A549 (cell line): ENCODE measurements at regions not wholly inside any gene's neighbourhood (a gene's known extent, or its start where the extent isn't known, plus 50 kb on each side); places are given as distances from the start of the nearest gene placed in this dataset.

Experiments used
- ATAC-seq, 2 experiments: fragments of 200-7000 bp in 1 of 2; fragments of >200 bp in 1 of 2; cut with Nextera tagmentation in 1 of 2; cut with Tn5 transposase in 1 of 2; 3 replicates each; pipeline versions ENCODE4 v1.8.0 to v1.9.1; 2018 to 2020; ENCODE audit warnings: mild to moderate bottlenecking in 1 of 2, moderate library complexity in 1 of 2
- CTCF ChIA-PET: fragments of 300-600 bp; sonication (Branson Sonifier 250); formaldehyde crosslinking; extraction: SDS; loops from one replicate; lab custom pipeline; 2021; ENCODE audit warnings: antibody characterized with exemption, inconsistent platforms; lab: Yijun Ruan, JAX
- POLR2A ChIA-PET: fragments of 350-600 bp; formaldehyde crosslinking; extraction: SDS; loops from one replicate; lab custom pipeline; 2021; ENCODE audit warnings: antibody characterized with exemption, inconsistent platforms; lab: Yijun Ruan, JAX
- DNase-seq, 2 experiments: peaks; one replicate each; pipeline versions ENCODE4 v3.0.0 to v3.0.0-alpha.2; 2011 to 2016; ENCODE audit warnings: low read depth in 1 of 2, low spot score in 1 of 2
- FAIRE-seq: peaks from 2 replicates; lab custom pipeline; 2011; peaks lifted over from hg19 to GRCh38; lab: Jason Lieb, UNC
- H3K27ac ChIP-seq, 2 experiments: fragments of >200 bp; sonication (Bioruptor Twin); formaldehyde crosslinking; 3 replicates each; pipeline ENCODE4 v1.5.1; 2016 to 2017
- H3K4me1 ChIP-seq: fragments of >200 bp; sonication (Bioruptor Twin); formaldehyde crosslinking; 3 replicates; pipeline ENCODE4 v1.6.1; 2016
- H3K4me2 ChIP-seq: fragments of >200 bp; sonication (Bioruptor Twin); formaldehyde crosslinking; 3 replicates; pipeline ENCODE4 v1.6.1; 2016
- H3K4me3 ChIP-seq: fragments of >200 bp; sonication (Bioruptor Twin); formaldehyde crosslinking; 3 replicates; pipeline ENCODE4 v1.5.1; 2016
- H3K9me3 ChIP-seq: fragments of >200 bp; sonication (Bioruptor Twin); formaldehyde crosslinking; 3 replicates; pipeline ENCODE4 v1.6.1; 2016
- ATOH8 ChIP-seq: fragments of 250-450 bp; sonication (Bioruptor Pico); IDR thresholded peaks from 2 replicates; pipeline ENCODE4 v1.5.0; 2020; ENCODE audit warnings: low read depth, mild to moderate bottlenecking, moderate library complexity
- CBX8 ChIP-seq: fragments of 200-600 bp; sonication (generic); IDR thresholded peaks from 2 replicates; pipeline ENCODE4 v1.6.1; 2016
- CHD4 ChIP-seq: fragments of 200-600 bp; sonication (generic); IDR thresholded peaks from 2 replicates; pipeline ENCODE4 v1.6.1; 2016; ENCODE audit warnings: antibody characterized with exemption, mild to moderate bottlenecking, borderline replicate concordance
- CTCF ChIP-seq: fragments of >200 bp; sonication (Bioruptor Twin); formaldehyde crosslinking; IDR thresholded peaks from 3 replicates; pipeline ENCODE4 v1.5.1; 2016
- FOSB ChIP-seq: fragments of 250-450 bp; sonication (Bioruptor Pico); IDR thresholded peaks from 2 replicates; pipeline ENCODE4 v1.5.0; 2020; ENCODE audit warnings: mild to moderate bottlenecking, moderate library complexity
- FOSL2 ChIP-seq, 2 experiments: fragments of 450-650 bp in 1 of 2; fragments of >200 bp in 1 of 2; sonication (Bioruptor Twin) in 1 of 2; formaldehyde crosslinking; IDR thresholded peaks; 2 replicates each; pipeline versions ENCODE4 v1.5.0 to v1.6.1; 2016 to 2020; ENCODE audit warnings: mild to moderate bottlenecking in 1 of 2, moderate library complexity in 1 of 2
- HEYL ChIP-seq: fragments of 250-450 bp; sonication (Bioruptor Pico); IDR thresholded peaks from 2 replicates; pipeline ENCODE4 v1.8.0; 2021; ENCODE audit warnings: mild to moderate bottlenecking, moderate library complexity
- HOXB5 ChIP-seq: fragments of 250-450 bp; sonication (Bioruptor Pico); IDR thresholded peaks from 2 replicates; pipeline ENCODE4 v1.5.0; 2020; ENCODE audit warnings: mild to moderate bottlenecking, moderate library complexity
- JUN ChIP-seq, 2 experiments: fragments of >200 bp; sonication (Bioruptor Twin); formaldehyde crosslinking; IDR thresholded peaks; 2 replicates in 1 of 2; 3 replicates in 1 of 2; pipeline ENCODE4 v1.6.1; 2016 to 2017
- MAZ ChIP-seq: fragments of 150-350 bp; IDR thresholded peaks from 2 replicates; pipeline ENCODE4 v1.6.1; 2014; ENCODE audit warnings: antibody characterized with exemption, low read depth, low read length, borderline replicate concordance
- NFE2L2 ChIP-seq: fragments of 150-350 bp; conservative IDR thresholded peaks from 2 replicates; pipeline ENCODE4 v1.6.1; 2014; ENCODE audit warnings: low read length
- PBX3 ChIP-seq: IDR thresholded peaks from 2 replicates; pipeline ENCODE4 v1.6.1; 2012
- PHF8 ChIP-seq: fragments of 200-600 bp; sonication (generic); IDR thresholded peaks from 2 replicates; pipeline ENCODE4 v1.6.1; 2016; ENCODE audit warnings: low read depth, mild to moderate bottlenecking, antibody characterized with exemption, moderate library complexity, borderline replicate concordance
- POLR2A ChIP-seq: IDR thresholded peaks from 2 replicates; pipeline ENCODE4 v1.6.1; 2012; ENCODE audit warnings: mild to moderate bottlenecking, low read length
- POLR2AphosphoS2 ChIP-seq: conservative IDR thresholded peaks from 2 replicates; pipeline ENCODE4 v1.6.1; 2012; ENCODE audit warnings: low read length, improper control_type of control experiment, inconsistent platforms
- RARB ChIP-seq: fragments of 250-450 bp; sonication (Bioruptor Pico); IDR thresholded peaks from 2 replicates; pipeline ENCODE4 v1.8.0; 2021; ENCODE audit warnings: mild to moderate bottlenecking, moderate library complexity
- RFX5 ChIP-seq: fragments of 450-650 bp; IDR thresholded peaks from 2 replicates; pipeline ENCODE4 v1.7.1; 2014; ENCODE audit warnings: antibody characterized with exemption, mild to moderate bottlenecking, moderate library complexity
- RNF2 ChIP-seq: fragments of 200-600 bp; sonication (generic); IDR thresholded peaks from 2 replicates; pipeline ENCODE4 v1.6.1; 2016; ENCODE audit warnings: low read depth, mild to moderate bottlenecking, antibody characterized with exemption, moderate library complexity, borderline replicate concordance
- SREBF2 ChIP-seq: fragments of 450-650 bp; IDR thresholded peaks from 2 replicates; pipeline ENCODE4 v1.6.1; 2014; ENCODE audit warnings: mild to moderate bottlenecking, moderate library complexity
- TFCP2L1 ChIP-seq: fragments of 250-450 bp; sonication (Bioruptor Pico); IDR thresholded peaks from 2 replicates; pipeline ENCODE4 v1.5.0; 2021; ENCODE audit warnings: mild to moderate bottlenecking
- USF2 ChIP-seq: fragments of 450-650 bp; IDR thresholded peaks from 2 replicates; pipeline ENCODE4 v1.6.1; 2014; ENCODE audit warnings: antibody characterized with exemption
- ZC3H11A ChIP-seq: fragments of 450-650 bp; IDR thresholded peaks from 2 replicates; pipeline ENCODE4 v1.6.1; 2014; ENCODE audit warnings: antibody characterized with exemption, mild to moderate bottlenecking
- ZFP36 ChIP-seq: fragments of 450-650 bp; IDR thresholded peaks from 2 replicates; pipeline ENCODE4 v1.6.1; 2014; ENCODE audit warnings: borderline replicate concordance; ENCODE audit not compliant: partially characterized antibody
- ZNF302 ChIP-seq: fragments of 250-450 bp; sonication (Bioruptor Pico); IDR thresholded peaks from 2 replicates; pipeline ENCODE4 v1.9.0; 2021; ENCODE audit warnings: inconsistent platforms, mild to moderate bottlenecking, moderate library complexity
- ZSCAN20 ChIP-seq: fragments of 250-450 bp; sonication (Bioruptor Pico); IDR thresholded peaks from 2 replicates; pipeline ENCODE4 v1.8.0; 2022; ENCODE audit warnings: mild to moderate bottlenecking, moderate library complexity
- WGBS: methylation state at CpG from one replicate; pipeline ENCODE4 v1.1.6; 2017; ENCODE audit errors: missing lambda C conversion rate; 5-methylcytosine and 5-hydroxymethylcytosine counted together

- peaks cover 41% of the 10 kb centered on the region for H3K9me3 ChIP-seq
- FAIRE-seq: no peak
- TF ChIP-seq SREBF2: no peak
- TF ChIP-seq CHD4: no peak
- TF ChIP-seq CTCF: no peak
- no peak for TF ChIP-seq USF2
- no peak for TF ChIP-seq TFCP2L1
- TF ChIP-seq RARB: no peak
- no peak for TF ChIP-seq PBX3
- no peak for TF ChIP-seq JUN (IDR thresholded peaks at IDR 0.05)
- TF ChIP-seq MAZ: no peak
- TF ChIP-seq FOSL2 (IDR thresholded peaks at IDR 0.05): no peak
- no peak for TF ChIP-seq FOSL2 (CRISPR knock-in tag; IDR thresholded peaks at IDR 0.05)
- TF ChIP-seq HOXB5 (CRISPR knock-in tag): no peak
- TF ChIP-seq ZFP36: no peak
- TF ChIP-seq ATOH8 (CRISPR knock-in tag): no peak
- TF ChIP-seq ZNF302 (CRISPR knock-in tag): no peak
- no peak for TF ChIP-seq HEYL (CRISPR knock-in tag)
- no peak for TF ChIP-seq ZC3H11A
- TF ChIP-seq, all 56 proteins: peak for 0
- POLR2A ChIA-PET: no interaction called here
- no peak overlapping the region for H3K4me2 ChIP-seq
- DNase-seq (no peak), ATAC-seq (no peak)
- H3K27ac ChIP-seq: no peak overlapping the region
- H3K4me3 ChIP-seq: no peak overlapping the region
- H3K4me1 ChIP-seq: peaks cover 5% of the 10 kb centered on the region; the same call in 1 of the 3 replicates
- CTCF ChIA-PET: interaction anchor here (0.6 to 0.8 kb wide), 2 partner anchors 60 to 212 kb away, joined by 3 read pairs; no protein-coding TSS in a partner anchor
Measured at GRCh38 chr2:39563572-39563971, 102.1 kb upstream of the TMEM178A start.

GRCh38 chr2:39567507-39567906 is 98.2 kb upstream of the TMEM178A start:
- no peak for FAIRE-seq
- POLR2A ChIA-PET: no interaction called here
- no peak for DNase-seq
- no peak for ATAC-seq
- Histone ChIP-seq H3K4me1 (peaks cover 10% of the 10 kb centered on the region; the same call in 1 of the 3 replicates), H3K4me2 (no peak overlapping the region)
- CTCF ChIA-PET: interaction anchor here (0.6 to 1.0 kb wide), 3 partner anchors 10 to 161 kb away, joined by 3 to 4 read pairs (median 3); no protein-coding TSS in a partner anchor
- WGBS: 96% methylated on average over 1 of the region's 1 CpG
- no peak for TF ChIP-seq CTCF
- TF ChIP-seq NFE2L2: no peak
- TF ChIP-seq PHF8: no peak
- TF ChIP-seq POLR2AphosphoS2: no peak
- TF ChIP-seq PBX3: no peak
- no peak for TF ChIP-seq RARB
- TF ChIP-seq ATOH8 (CRISPR knock-in tag): no peak
- TF ChIP-seq POLR2A: no peak
- TF ChIP-seq RNF2: no peak
- no peak for TF ChIP-seq CBX8
- TF ChIP-seq RFX5: no peak
- TF ChIP-seq ZSCAN20 (CRISPR knock-in tag): no peak
- TF ChIP-seq FOSB (CRISPR knock-in tag): no peak
- TF ChIP-seq, all 56 proteins: peak for 0
- Histone ChIP-seq H3K4me3 (no peak overlapping the region), H3K9me3 (peaks cover 25% of the 10 kb centered on the region), H3K27ac (no peak overlapping the region)
